IPS-18c (cell line): ENCODE measurements at regions not wholly inside any gene's neighbourhood (a gene's known extent, or its start where the extent isn't known, plus 50 kb on each side); places are given as distances from the start of the nearest gene placed in this dataset.
"Not testable (repeated sequence)": the region's sequence is repeated elsewhere in the genome, so short reads cannot be mapped to it uniquely, and the experiment has no call there.

Experiments used
- H3K4me3 ChIP-seq: 2 replicates; pipeline ENCODE4 v1.7.0; 2013; ENCODE audit warnings: low read depth, mild to moderate bottlenecking, low read length, moderate library complexity; ENCODE audit not compliant: insufficient read depth
- H3K9me3 ChIP-seq: one replicate; pipeline ENCODE4 v1.6.1; 2013; ENCODE audit warnings: mild to moderate bottlenecking, low read length, moderate library complexity; ENCODE audit not compliant: control insufficient read depth, insufficient read depth

- Histone ChIP-seq H3K4me3 (no peak overlapping the region), H3K9me3 (peaks cover 25% of the 10 kb centered on the region)
These were observed 377.7 kb downstream of the GLRX3 start for GRCh38 chr10:130513686-130514476.

GRCh38 chr10:130515670-130516069, 379.5 kb downstream of the GLRX3 start:
- H3K9me3 ChIP-seq = peaks cover 19% of the 10 kb centered on the region
- no peak overlapping the region for H3K4me3 ChIP-seq

DNA sequence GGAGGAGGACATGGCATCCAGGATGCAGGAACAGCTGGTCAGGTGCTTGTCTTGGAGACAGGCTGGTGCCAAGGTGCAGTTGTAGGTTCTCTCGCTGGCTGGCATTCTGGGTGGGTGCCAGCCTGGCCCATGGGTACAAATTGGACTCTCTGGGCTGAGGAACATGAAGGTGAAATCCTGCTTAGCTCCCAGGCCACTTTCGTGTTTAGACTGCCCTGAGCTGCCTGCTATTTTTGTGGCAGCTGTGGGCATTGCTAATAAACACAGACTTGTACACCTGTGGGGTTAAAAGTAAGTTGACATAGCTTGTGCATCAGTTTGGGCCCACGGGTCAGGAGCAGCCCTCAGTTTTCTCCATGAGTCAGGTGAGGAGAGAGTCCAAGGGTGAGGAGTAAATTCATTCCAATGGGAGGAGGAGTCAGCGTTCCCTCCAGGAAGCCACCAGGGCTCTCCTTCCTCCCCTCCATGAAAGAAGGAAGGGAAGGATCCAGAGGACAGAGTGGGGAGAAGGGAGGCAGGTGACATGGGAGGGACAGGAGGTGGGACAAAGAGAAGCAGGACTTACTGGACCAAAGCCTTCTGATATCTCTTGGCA, 380.0 kb downstream of the GLRX3 start:
- Histone ChIP-seq H3K9me3 (peaks cover 19% of the 10 kb centered on the region), H3K4me3 (no peak overlapping the region)

GRCh38 chr10:130518921-130519320, 382.7 kb downstream of the GLRX3 start:
- not testable (repeated sequence) for H3K4me3 ChIP-seq
- H3K9me3 ChIP-seq = peaks cover 10% of the 10 kb centered on the region

DNA sequence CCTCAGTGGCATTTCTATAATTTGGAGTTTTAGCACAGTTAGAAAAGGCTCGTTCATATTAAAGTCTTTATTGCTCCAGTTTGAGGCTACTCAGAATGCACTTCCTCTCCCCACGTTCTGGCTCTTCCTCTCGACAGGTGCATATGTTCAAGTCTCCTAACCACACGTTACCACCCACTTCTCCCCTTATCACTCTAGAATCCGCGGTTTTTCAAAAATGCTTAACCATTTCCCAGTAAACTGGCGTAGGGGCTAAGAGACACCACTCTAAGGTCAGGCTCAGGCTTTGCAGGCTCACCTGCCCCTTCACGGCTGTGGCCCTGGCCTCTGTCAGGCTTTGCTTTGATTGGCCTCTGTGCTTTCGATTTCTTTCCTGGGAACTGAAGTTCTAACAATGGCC, 383.6 kb downstream of the GLRX3 start:
- Histone ChIP-seq H3K4me3 (no peak overlapping the region), H3K9me3 (peaks cover 8% of the 10 kb centered on the region)

GRCh38 chr10:130531312-130531711, 395.1 kb downstream of the GLRX3 start:
- peaks cover 12% of the 10 kb centered on the region for H3K9me3 ChIP-seq
- H3K4me3 ChIP-seq = no peak overlapping the region

DNA sequence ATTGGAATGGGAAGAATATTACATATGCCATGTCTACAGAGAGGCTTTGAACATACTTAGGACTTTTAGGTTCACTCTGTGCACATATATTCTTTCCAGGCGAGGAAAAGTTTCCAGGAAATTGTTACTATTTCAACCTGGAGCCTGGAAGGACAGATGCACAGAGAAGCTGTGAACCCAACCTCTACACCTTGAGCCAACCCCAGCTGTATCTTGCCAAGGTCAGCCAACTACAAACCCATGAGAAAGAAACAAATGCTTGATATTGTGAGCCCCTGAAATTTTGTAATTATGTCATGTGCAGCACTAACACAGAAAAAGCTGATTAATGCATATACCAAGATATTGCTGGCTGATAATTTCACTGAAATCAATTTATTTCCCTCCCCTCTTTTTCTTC, 404.9 kb downstream of the GLRX3 start:
- H3K9me3 ChIP-seq = peaks cover 14% of the 10 kb centered on the region
- H3K4me3 ChIP-seq = no peak overlapping the region

GRCh38 chr10:130542761-130543160, 406.6 kb downstream of the GLRX3 start:
- peaks cover 18% of the 10 kb centered on the region for H3K9me3 ChIP-seq

GRCh38 chr10:130543794-130544193, 407.6 kb downstream of the GLRX3 start:
- Histone ChIP-seq H3K4me3 (no peak overlapping the region), H3K9me3 (peaks cover 25% of the 10 kb centered on the region)

More at GRCh38 chr10:130542761-130543160, 406.6 kb downstream of the GLRX3 start:
- H3K4me3 ChIP-seq = no peak overlapping the region

GRCh38 chr10:130545122-130545521, 408.9 kb downstream of the GLRX3 start:
- Histone ChIP-seq H3K4me3 (no peak overlapping the region), H3K9me3 (peaks cover 23% of the 10 kb centered on the region)

GRCh38 chr10:130545697-130546096, 409.5 kb downstream of the GLRX3 start:
- Histone ChIP-seq H3K4me3 (no peak overlapping the region), H3K9me3 (peaks cover 21% of the 10 kb centered on the region)

DNA sequence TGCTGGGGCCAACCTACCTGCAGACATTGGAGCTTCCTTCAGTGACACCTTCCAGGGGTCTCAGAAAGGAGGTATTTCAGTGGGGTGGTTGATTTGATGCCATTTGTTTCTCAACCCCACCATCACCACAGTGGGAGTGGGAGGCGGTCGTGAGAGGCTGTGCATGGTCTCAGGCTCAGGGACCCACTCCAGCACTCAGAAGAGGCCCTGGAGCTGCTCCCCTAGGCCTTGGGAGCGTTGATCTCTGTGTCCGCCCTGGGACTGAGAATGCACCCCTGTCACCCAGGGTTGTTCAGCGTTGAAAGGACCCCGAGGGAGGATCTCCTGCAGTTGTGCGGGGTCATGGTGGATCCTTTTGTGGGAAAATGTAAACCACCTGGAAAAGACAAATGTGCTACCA, 410.6 kb downstream of the GLRX3 start:
- peaks cover 23% of the 10 kb centered on the region for H3K9me3 ChIP-seq

GRCh38 chr10:130547368-130547767, 411.2 kb downstream of the GLRX3 start:
- Histone ChIP-seq H3K9me3 (peaks cover 23% of the 10 kb centered on the region), H3K4me3 (no peak overlapping the region)

More for the DNA sequence above, 410.6 kb downstream of the GLRX3 start:
- no peak overlapping the region for H3K4me3 ChIP-seq

DNA sequence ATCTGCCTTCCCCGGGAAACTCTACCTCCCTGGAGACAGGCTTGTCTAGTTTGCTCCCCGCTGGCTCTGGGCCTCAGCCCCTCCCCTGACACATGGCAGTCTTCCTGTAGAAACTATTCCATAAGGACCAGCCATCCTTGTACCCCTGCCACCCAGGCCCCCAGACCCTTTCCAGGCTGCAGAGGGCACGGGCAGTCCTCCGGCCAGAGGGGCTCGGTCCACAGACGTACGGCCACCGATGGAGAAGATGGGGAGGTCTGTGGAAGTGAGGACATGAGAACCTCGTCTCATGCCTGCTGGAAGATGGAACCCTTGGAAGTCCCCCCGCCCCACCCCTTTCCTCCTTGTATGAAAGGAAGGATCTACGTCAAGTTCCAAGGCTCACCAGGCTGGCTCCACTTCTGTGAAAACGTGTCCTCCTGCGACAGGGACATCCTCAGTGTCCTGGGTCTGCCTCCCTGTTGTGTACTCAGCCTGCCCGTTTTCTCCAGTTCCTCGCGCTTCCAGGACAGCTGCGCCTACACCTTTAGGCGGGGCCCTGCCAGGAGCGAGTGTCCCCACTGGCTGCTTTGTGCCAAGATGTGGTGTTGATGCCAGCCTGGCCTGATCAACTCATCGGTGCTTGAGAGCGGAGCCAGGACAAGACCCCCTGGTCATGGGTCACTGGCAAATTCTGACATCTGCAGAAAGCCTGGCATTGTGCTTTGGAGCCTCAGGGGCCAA, 414.9 kb downstream of the GLRX3 start:
- Histone ChIP-seq H3K4me3 (no peak overlapping the region; the same call in 1 of the 2 replicates), H3K9me3 (peaks cover 28% of the 10 kb centered on the region)

- peaks cover 30% of the 10 kb centered on the region for H3K9me3 ChIP-seq
- H3K4me3 ChIP-seq = no peak overlapping the region
These were observed 415.5 kb downstream of the GLRX3 start for GRCh38 chr10:130551676-130552075.

GRCh38 chr10:130553826-130554225, 417.6 kb downstream of the GLRX3 start:
- peaks cover 32% of the 10 kb centered on the region for H3K9me3 ChIP-seq
- H3K4me3 ChIP-seq = no peak overlapping the region

- H3K9me3 ChIP-seq = peaks cover 31% of the 10 kb centered on the region
- H3K4me3 ChIP-seq = no peak overlapping the region
These were observed 418.7 kb downstream of the GLRX3 start for GRCh38 chr10:130554701-130555410.
